Gastroesophageal sphincter (tissue), 4 donors: ENCODE measurements at regions not wholly inside any gene's neighbourhood (a gene's known extent, or its start where the extent isn't known, plus 50 kb on each side); places are given as distances from the start of the nearest gene placed in this dataset.

Experiments used
- ATAC-seq: fragments of 150-250 bp; one replicate; pipeline ENCODE4 v1.9.1; 2016; ENCODE audit warnings: mild to moderate bottlenecking, moderate library complexity
- H3K27ac ChIP-seq, 4 donors: fragments of 200-600 bp; sonication (generic) in 3 of 4; 1 replicate in 3 of 4; 2 replicates in 1 of 4; pipeline ENCODE4 v1.5.1; 2016 to 2019
- H3K27me3 ChIP-seq: fragments of 200-600 bp; sonication (generic); one replicate; pipeline ENCODE4 v1.5.1; 2019
- H3K36me3 ChIP-seq, 2 donors: fragments of 200-600 bp; sonication (generic); one replicate each; pipeline ENCODE4 v1.5.1; 2019; ENCODE audit warnings: control low read depth in 1 of 2
- H3K4me1 ChIP-seq, 3 donors: fragments of 200-600 bp; sonication (generic); 1 replicate in 2 of 3; 2 replicates in 1 of 3; pipeline ENCODE4 v1.5.1; 2016 to 2019; ENCODE audit warnings: control low read depth in 2 of 3
- H3K4me3 ChIP-seq, 2 donors: fragments of 200-600 bp; sonication (generic); one replicate each; pipeline ENCODE4 v1.5.1; 2019; ENCODE audit warnings: mild to moderate bottlenecking in 1 of 2, moderate library complexity in 1 of 2
- H3K9me3 ChIP-seq, 3 donors: fragments of 200-600 bp; sonication (generic); one replicate each; pipeline ENCODE4 v1.5.1; 2017 to 2019; ENCODE audit warnings: control low read depth in 2 of 3
- EP300 ChIP-seq: sonication (generic); formaldehyde crosslinking; IDR thresholded peaks from one replicate; pipeline ENCODE4 v1.6.1; 2017; ENCODE audit warnings: antibody characterized with exemption, mild to moderate bottlenecking
- POLR2A ChIP-seq, 2 donors: fragments of 450-650 bp; IDR thresholded peaks; one replicate each; pipeline ENCODE4 v1.6.1; 2017; ENCODE audit warnings: antibody characterized with exemption in 2 of 2, mild to moderate bottlenecking in 2 of 2, moderate library complexity in 1 of 2
- POLR2AphosphoS5 ChIP-seq: sonication (generic); formaldehyde crosslinking; IDR thresholded peaks from one replicate; pipeline ENCODE4 v1.6.1; 2017; ENCODE audit warnings: antibody characterized with exemption
- WGBS, 2 donors: methylation state at CpG; one replicate each; pipeline ENCODE4 v1.1.5; 2018; ENCODE audit warnings: low coverage in 1 of 2; 5-methylcytosine and 5-hydroxymethylcytosine counted together
- TF ChIP-seq, protein P1 (sequence below), 4 experiments: fragments of 200-600 bp in 2 of 4; fragments of 450-650 bp in 2 of 4; sonication (generic) in 1 of 4; IDR thresholded peaks; one replicate each; pipeline ENCODE4 v1.5.1; 2017 to 2019; ENCODE audit warnings: antibody characterized with exemption in 4 of 4, mild to moderate bottlenecking in 2 of 4, moderate library complexity in 2 of 4

GRCh38 chr9:87089929-87090328 lies 142.6 kb upstream of the GAS1 start:
- TF ChIP-seq, protein P1, sequence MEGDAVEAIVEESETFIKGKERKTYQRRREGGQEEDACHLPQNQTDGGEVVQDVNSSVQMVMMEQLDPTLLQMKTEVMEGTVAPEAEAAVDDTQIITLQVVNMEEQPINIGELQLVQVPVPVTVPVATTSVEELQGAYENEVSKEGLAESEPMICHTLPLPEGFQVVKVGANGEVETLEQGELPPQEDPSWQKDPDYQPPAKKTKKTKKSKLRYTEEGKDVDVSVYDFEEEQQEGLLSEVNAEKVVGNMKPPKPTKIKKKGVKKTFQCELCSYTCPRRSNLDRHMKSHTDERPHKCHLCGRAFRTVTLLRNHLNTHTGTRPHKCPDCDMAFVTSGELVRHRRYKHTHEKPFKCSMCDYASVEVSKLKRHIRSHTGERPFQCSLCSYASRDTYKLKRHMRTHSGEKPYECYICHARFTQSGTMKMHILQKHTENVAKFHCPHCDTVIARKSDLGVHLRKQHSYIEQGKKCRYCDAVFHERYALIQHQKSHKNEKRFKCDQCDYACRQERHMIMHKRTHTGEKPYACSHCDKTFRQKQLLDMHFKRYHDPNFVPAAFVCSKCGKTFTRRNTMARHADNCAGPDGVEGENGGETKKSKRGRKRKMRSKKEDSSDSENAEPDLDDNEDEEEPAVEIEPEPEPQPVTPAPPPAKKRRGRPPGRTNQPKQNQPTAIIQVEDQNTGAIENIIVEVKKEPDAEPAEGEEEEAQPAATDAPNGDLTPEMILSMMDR (IDR thresholded peaks at IDR 0.05) = no peak
- no peak for TF ChIP-seq POLR2A (IDR thresholded peaks at IDR 0.05)
- no peak for TF ChIP-seq POLR2AphosphoS5
- no peak for TF ChIP-seq EP300

GRCh38 chr9:87093777-87094176 lies 146.5 kb upstream of the GAS1 start:
- 94 to 99% methylated on average over 3 of the region's 3 CpGs for WGBS, 2 donors
- peaks cover 0 to 7% (median 0%) of the 10 kb centered on the region in 3 donors for H3K4me1 ChIP-seq
- ATAC-seq = no peak
- H3K27ac ChIP-seq = no peak overlapping the region
- H3K36me3 ChIP-seq = no peaks in the 10 kb centered on the region
- H3K9me3 ChIP-seq = no peaks in the 10 kb centered on the region
- H3K4me3 ChIP-seq = no peak overlapping the region
- H3K27me3 ChIP-seq = no peaks in the 10 kb centered on the region
- no peak for TF ChIP-seq EP300
- TF ChIP-seq POLR2A (IDR thresholded peaks at IDR 0.05) = no peak
- TF ChIP-seq, protein P1 (IDR thresholded peaks at IDR 0.05) = no peak
- TF ChIP-seq POLR2AphosphoS5 = no peak

More at GRCh38 chr9:87089929-87090328, 142.6 kb upstream of the GAS1 start:
- no peak overlapping the region for H3K27ac ChIP-seq
- no peak for ATAC-seq
- no peaks in the 10 kb centered on the region for H3K9me3 ChIP-seq
- H3K4me1 ChIP-seq = peaks cover 0 to 7% (median 0%) of the 10 kb centered on the region in 3 donors
- H3K27me3 ChIP-seq = no peaks in the 10 kb centered on the region
- H3K36me3 ChIP-seq = no peaks in the 10 kb centered on the region
- no peak overlapping the region for H3K4me3 ChIP-seq

DNA sequence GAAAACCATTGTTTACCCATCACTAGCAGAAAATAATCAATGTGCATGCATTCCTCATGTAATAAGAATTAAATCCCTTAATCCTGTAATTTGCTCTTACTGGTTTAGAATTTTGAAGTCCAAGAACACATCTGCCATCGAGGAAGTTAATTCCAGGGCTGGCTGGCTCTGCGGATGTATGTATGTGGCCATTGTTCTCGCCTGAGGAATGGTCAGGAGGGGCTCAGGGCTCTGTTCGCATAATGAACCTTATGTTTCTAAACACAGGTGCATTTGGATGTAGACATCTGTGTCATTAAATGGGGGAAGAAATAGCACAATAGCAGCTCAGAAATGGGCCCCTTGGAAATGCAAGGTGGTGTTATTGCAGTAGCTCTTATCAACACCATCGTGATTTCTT lies 148.6 kb upstream of the GAS1 start:
- H3K27me3 ChIP-seq = no peaks in the 10 kb centered on the region
- H3K4me1 ChIP-seq = no peaks in the 10 kb centered on the region
- WGBS, 2 donors = 72 to 78% methylated on average over 4 to 5 of the region's 5 CpGs
- H3K27ac ChIP-seq = no peak overlapping the region
- TF ChIP-seq, protein P1 (IDR thresholded peaks at IDR 0.05) = no peak
- TF ChIP-seq POLR2AphosphoS5 = no peak
- TF ChIP-seq POLR2A (IDR thresholded peaks at IDR 0.05) = no peak
- no peak for TF ChIP-seq EP300
- no peak for ATAC-seq
- no peak overlapping the region for H3K4me3 ChIP-seq
- no peaks in the 10 kb centered on the region for H3K9me3 ChIP-seq
- no peaks in the 10 kb centered on the region for H3K36me3 ChIP-seq

DNA sequence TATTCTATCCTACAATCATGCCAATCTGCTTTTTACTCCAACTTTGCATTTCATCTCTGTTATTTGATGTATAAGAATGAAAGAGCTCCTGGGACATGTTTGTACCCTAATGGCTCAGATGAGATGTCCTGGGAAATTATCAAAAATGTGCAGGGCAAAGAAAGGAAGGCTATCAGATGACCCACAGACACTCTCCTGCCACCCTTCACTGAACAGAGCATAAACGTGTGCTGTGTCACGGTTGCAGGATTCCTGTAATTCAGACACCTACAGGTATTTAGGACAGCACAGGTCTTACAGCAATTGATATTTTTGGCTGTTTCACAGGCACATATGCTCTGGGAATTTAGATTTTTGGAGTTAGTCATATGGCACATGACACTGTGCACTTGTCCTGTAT lies 149.2 kb upstream of the GAS1 start:
- H3K9me3 ChIP-seq = no peaks in the 10 kb centered on the region
- no peaks in the 10 kb centered on the region for H3K4me1 ChIP-seq
- no peak overlapping the region for H3K27ac ChIP-seq
- no peak for ATAC-seq
- no peak overlapping the region for H3K4me3 ChIP-seq
- no peaks in the 10 kb centered on the region for H3K27me3 ChIP-seq
- TF ChIP-seq POLR2A (IDR thresholded peaks at IDR 0.05) = no peak
- no peak for TF ChIP-seq EP300
- TF ChIP-seq, protein P1 (IDR thresholded peaks at IDR 0.05) = no peak
- TF ChIP-seq POLR2AphosphoS5 = no peak
- WGBS, 2 donors = 77 to 100% methylated on average over 2 of the region's 2 CpGs
- no peaks in the 10 kb centered on the region for H3K36me3 ChIP-seq

DNA sequence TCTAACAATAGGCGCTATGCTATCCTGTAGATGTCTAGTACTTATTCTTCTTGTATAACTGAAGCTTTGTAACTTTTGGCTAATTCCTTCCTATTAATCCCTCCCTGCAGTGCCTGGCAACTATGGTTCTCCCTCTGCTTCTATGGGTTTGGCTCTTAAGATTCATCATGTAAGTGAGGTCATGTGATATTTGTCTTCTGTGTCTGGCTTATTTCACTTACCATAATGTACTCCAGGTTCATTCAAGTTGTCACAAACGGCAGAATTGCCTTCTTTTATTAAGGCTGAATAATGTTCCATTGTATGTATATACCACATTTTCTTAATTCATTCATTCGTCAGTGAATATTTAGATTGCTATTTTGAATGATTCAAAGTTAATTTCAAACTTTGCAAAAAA lies 149.9 kb upstream of the GAS1 start:
- Histone ChIP-seq H3K4me3 (no peak overlapping the region), H3K4me1 (no peaks in the 10 kb centered on the region), H3K27me3 (no peaks in the 10 kb centered on the region), H3K9me3 (no peaks in the 10 kb centered on the region), H3K27ac (no peak overlapping the region), H3K36me3 (no peaks in the 10 kb centered on the region)
- WGBS, 2 donors = 46 to 65% methylated on average over 3 of the region's 3 CpGs
- TF ChIP-seq EP300 (no peak), POLR2AphosphoS5 (peak; percentile 62), POLR2A (IDR thresholded peaks at IDR 0.05) (no peak)
- ATAC-seq = no peak
